ENCODE measurements at regions not wholly inside any gene's neighbourhood (a gene's known extent, or its start where the extent isn't known, plus 50 kb on each side); places are given as distances from the start of the nearest gene placed in this dataset.

DNA sequence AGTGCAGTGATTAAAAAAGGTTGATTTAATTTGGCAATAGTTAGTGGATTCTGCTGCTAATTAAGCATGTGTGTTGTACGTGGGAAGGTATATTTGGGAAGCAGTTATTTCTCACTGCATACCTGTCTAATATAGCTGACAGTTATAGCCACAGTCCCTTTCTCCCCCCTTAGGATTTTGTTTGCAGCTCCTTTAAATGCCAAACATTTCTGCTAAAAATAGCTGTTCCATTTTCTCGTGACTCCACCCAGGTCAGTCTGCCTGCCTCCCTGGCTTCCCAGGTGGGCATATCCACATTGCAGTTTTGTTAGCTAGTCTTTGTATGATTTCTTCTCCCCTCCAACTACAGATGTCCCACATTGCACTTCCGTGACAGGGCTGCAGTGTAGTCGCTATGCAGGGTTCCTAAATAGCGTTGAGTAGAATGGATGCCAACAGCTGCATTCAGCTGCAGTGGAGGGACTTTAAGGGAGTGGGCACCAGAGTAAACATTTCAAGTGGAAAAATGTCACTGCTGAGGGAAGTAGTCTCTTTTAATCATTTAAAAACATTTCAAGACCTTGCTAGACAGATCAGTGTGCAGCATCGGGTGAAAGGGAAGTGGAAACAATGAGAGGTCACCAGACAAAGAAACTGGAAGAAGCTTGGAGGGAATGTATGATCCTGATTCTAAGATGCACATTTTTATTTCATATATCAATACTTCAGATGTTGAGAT is 326.3 kb downstream of the RAPGEF2 start:
- no peaks in the 10 kb centered on the region for H3K27me3 ChIP-seq (ENCODE audit: control insufficient read depth, insufficient read depth, low read length)
- TF ChIP-seq, protein P1, sequence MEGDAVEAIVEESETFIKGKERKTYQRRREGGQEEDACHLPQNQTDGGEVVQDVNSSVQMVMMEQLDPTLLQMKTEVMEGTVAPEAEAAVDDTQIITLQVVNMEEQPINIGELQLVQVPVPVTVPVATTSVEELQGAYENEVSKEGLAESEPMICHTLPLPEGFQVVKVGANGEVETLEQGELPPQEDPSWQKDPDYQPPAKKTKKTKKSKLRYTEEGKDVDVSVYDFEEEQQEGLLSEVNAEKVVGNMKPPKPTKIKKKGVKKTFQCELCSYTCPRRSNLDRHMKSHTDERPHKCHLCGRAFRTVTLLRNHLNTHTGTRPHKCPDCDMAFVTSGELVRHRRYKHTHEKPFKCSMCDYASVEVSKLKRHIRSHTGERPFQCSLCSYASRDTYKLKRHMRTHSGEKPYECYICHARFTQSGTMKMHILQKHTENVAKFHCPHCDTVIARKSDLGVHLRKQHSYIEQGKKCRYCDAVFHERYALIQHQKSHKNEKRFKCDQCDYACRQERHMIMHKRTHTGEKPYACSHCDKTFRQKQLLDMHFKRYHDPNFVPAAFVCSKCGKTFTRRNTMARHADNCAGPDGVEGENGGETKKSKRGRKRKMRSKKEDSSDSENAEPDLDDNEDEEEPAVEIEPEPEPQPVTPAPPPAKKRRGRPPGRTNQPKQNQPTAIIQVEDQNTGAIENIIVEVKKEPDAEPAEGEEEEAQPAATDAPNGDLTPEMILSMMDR (conservative IDR thresholded peaks at IDR 0.05 in 1 of 2, IDR thresholded peaks at IDR 0.05 in 1 of 2; ENCODE audit: low read depth in 1 of 2, low read length in 2 of 2), result no peak
- H3K9ac ChIP-seq (ENCODE audit: insufficient read depth, low read length), result no peak overlapping the region
- no peak overlapping the region for H3K27ac ChIP-seq (ENCODE audit: insufficient read depth, low read length)
- no peak for DNase-seq (ENCODE audit: low read depth in 2 of 2)
- no peaks in the 10 kb centered on the region for H3K9me3 ChIP-seq (ENCODE audit: control insufficient read depth, insufficient read depth, low read depth, low read length)
- no peak overlapping the region for H3K4me2 ChIP-seq (ENCODE audit: extremely low read depth, insufficient read depth, low read length)
- H3K79me2 ChIP-seq (ENCODE audit: control insufficient read depth, insufficient read depth, low read length), result no peaks in the 10 kb centered on the region
- H3K4me1 ChIP-seq (ENCODE audit: control insufficient read depth, extremely low read depth, insufficient read depth, low read length), result no peaks in the 10 kb centered on the region
- no peak overlapping the region for H2AFZ ChIP-seq (ENCODE audit: low read length)
- H4K20me1 ChIP-seq (ENCODE audit: control insufficient read depth, extremely low read depth, insufficient read depth, low read length), result no peaks in the 10 kb centered on the region
- no peaks in the 10 kb centered on the region for H3K36me3 ChIP-seq (ENCODE audit: control insufficient read depth, insufficient read depth, low read length)
- H3K4me3 ChIP-seq (replicated peaks in 1 of 4; ENCODE audit: control extremely low read depth in 1 of 4, insufficient read depth in 1 of 4, low read depth in 3 of 4, low read length in 4 of 4), result no peak overlapping the region

DNA sequence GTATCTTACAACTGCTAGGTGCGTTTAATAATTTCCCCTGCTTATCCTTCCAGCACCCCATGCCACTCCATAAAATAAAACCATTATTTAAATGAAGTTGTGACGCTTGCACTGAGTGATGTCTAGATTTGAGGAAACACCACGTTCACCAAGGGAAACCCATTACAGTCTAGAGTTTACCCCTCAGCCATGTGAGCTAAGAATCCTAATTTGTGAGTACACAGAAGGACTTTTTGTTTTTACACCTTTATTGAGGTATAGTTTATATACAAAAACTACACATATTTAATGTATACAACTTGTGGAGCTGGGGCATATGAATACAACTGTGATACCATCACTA is 326.8 kb downstream of the RAPGEF2 start:
- no peak overlapping the region for H3K4me3 ChIP-seq (replicated peaks in 1 of 4; ENCODE audit: control extremely low read depth in 1 of 4, insufficient read depth in 1 of 4, low read depth in 3 of 4, low read length in 4 of 4)
- no peak overlapping the region for H3K9ac ChIP-seq (ENCODE audit: insufficient read depth, low read length)
- H2AFZ ChIP-seq (ENCODE audit: low read length), result no peak overlapping the region
- H3K4me2 ChIP-seq (ENCODE audit: extremely low read depth, insufficient read depth, low read length), result no peak overlapping the region
- DNase-seq (ENCODE audit: low read depth in 2 of 2), result no peak
- no peaks in the 10 kb centered on the region for H3K9me3 ChIP-seq (ENCODE audit: control insufficient read depth, insufficient read depth, low read depth, low read length)
- H3K27me3 ChIP-seq (ENCODE audit: control insufficient read depth, insufficient read depth, low read length), result no peaks in the 10 kb centered on the region
- H3K36me3 ChIP-seq (ENCODE audit: control insufficient read depth, insufficient read depth, low read length), result no peaks in the 10 kb centered on the region
- no peaks in the 10 kb centered on the region for H3K79me2 ChIP-seq (ENCODE audit: control insufficient read depth, insufficient read depth, low read length)
- H4K20me1 ChIP-seq (ENCODE audit: control insufficient read depth, extremely low read depth, insufficient read depth, low read length), result no peaks in the 10 kb centered on the region
- TF ChIP-seq, protein P1 (conservative IDR thresholded peaks at IDR 0.05 in 1 of 2, IDR thresholded peaks at IDR 0.05 in 1 of 2; ENCODE audit: low read depth in 1 of 2, low read length in 2 of 2), result no peak
- no peak for TF ChIP-seq EZH2 (IDR thresholded peaks at IDR 0.05; ENCODE audit: low read length, missing control alignments)
- H3K27ac ChIP-seq (ENCODE audit: insufficient read depth, low read length), result no peak overlapping the region
- H3K4me1 ChIP-seq (ENCODE audit: control insufficient read depth, extremely low read depth, insufficient read depth, low read length), result no peaks in the 10 kb centered on the region

DNA sequence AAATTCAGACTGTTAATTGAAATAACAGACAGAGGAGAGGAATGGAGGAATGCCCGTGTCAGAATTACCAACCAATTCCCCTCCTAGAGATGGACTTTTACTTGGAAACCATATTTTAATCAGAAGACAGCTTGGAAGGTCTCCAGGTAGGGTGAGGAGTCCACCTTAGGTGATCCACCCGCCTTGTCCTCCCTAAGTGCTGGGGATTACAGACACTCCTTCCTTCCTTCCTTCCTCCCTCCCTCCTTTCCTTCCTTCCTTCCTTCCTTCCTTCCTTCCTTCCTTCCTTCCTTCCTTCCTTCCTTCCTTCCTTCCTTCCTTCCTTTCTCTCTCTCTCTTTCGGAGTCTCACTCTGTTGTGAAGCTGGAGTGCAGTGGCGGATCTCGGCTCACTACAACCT is 328.0 kb downstream of the RAPGEF2 start:
- no peak overlapping the region for H3K4me3 ChIP-seq (replicated peaks in 1 of 4; ENCODE audit: control extremely low read depth in 1 of 4, insufficient read depth in 1 of 4, low read depth in 3 of 4, low read length in 4 of 4)
- no peak overlapping the region for H2AFZ ChIP-seq (ENCODE audit: low read length)
- DNase-seq (ENCODE audit: low read depth in 2 of 2), result no peak
- no peak for TF ChIP-seq EZH2 (IDR thresholded peaks at IDR 0.05; ENCODE audit: low read length, missing control alignments)
- TF ChIP-seq, protein P1 (conservative IDR thresholded peaks at IDR 0.05 in 1 of 2, IDR thresholded peaks at IDR 0.05 in 1 of 2; ENCODE audit: low read depth in 1 of 2, low read length in 2 of 2), result no peak
- no peak overlapping the region for H3K9ac ChIP-seq (ENCODE audit: insufficient read depth, low read length)
- no peak overlapping the region for H3K27ac ChIP-seq (ENCODE audit: insufficient read depth, low read length)
- H3K36me3 ChIP-seq (ENCODE audit: control insufficient read depth, insufficient read depth, low read length), result no peaks in the 10 kb centered on the region
- no peaks in the 10 kb centered on the region for H3K4me1 ChIP-seq (ENCODE audit: control insufficient read depth, extremely low read depth, insufficient read depth, low read length)
- no peak overlapping the region for H3K4me2 ChIP-seq (ENCODE audit: extremely low read depth, insufficient read depth, low read length)
- no peaks in the 10 kb centered on the region for H4K20me1 ChIP-seq (ENCODE audit: control insufficient read depth, extremely low read depth, insufficient read depth, low read length)
- no peaks in the 10 kb centered on the region for H3K9me3 ChIP-seq (ENCODE audit: control insufficient read depth, insufficient read depth, low read depth, low read length)
- H3K27me3 ChIP-seq (ENCODE audit: control insufficient read depth, insufficient read depth, low read length), result no peaks in the 10 kb centered on the region
- H3K79me2 ChIP-seq (ENCODE audit: control insufficient read depth, insufficient read depth, low read length), result no peaks in the 10 kb centered on the region

Measured in fibroblast of lung (primary cell).